ENCODE measurements at regions not wholly inside any gene's neighbourhood (a gene's known extent, or its start where the extent isn't known, plus 50 kb on each side); places are given as distances from the start of the nearest gene placed in this dataset.
A peak's percentile ranks its signal among the peaks of the same experiment; 100 is the strongest.

- H3K4me1 ChIP-seq, result peaks cover 44% of the 10 kb centered on the region
- peak overlapping the region; percentile 94 for H3K27ac ChIP-seq (replicated peaks)
- H3K9me3 ChIP-seq (replicated peaks), result no peaks in the 10 kb centered on the region
- H3K4me3 ChIP-seq, result no peak overlapping the region
- DNase-seq, result peak; percentile 47
- no peaks in the 10 kb centered on the region for H3K36me3 ChIP-seq
- no peak for TF ChIP-seq CTCF (IDR thresholded peaks at IDR 0.05; ENCODE audit: borderline replicate concordance)
- H3K27me3 ChIP-seq (ENCODE audit: low read depth), result no peaks in the 10 kb centered on the region
- intact Hi-C loops (cut with micrococcal nuclease), result no loop called here
Measured at GRCh38 chr20:50389438-50389807, 120.8 kb upstream of the PTPN1 start.

- intact Hi-C loops (cut with micrococcal nuclease), result no loop called here
- no peaks in the 10 kb centered on the region for H3K27me3 ChIP-seq (ENCODE audit: low read depth)
- no peak overlapping the region for H3K4me3 ChIP-seq
- peak overlapping the region; percentile 94 for H3K27ac ChIP-seq (replicated peaks)
- no peak for TF ChIP-seq CTCF (IDR thresholded peaks at IDR 0.05; ENCODE audit: borderline replicate concordance)
- peaks cover 50% of the 10 kb centered on the region for H3K4me1 ChIP-seq
- no peak for DNase-seq
- no peaks in the 10 kb centered on the region for H3K9me3 ChIP-seq (replicated peaks)
- no peaks in the 10 kb centered on the region for H3K36me3 ChIP-seq
Measured at GRCh38 chr20:50389808-50390684, 120.1 kb upstream of the PTPN1 start.

GRCh38 chr20:50390685-50391443, 119.3 kb upstream of the PTPN1 start:
- Histone ChIP-seq H3K27ac (replicated peaks) (peak overlapping the region; percentile 94), H3K27me3 (ENCODE audit: low read depth) (no peaks in the 10 kb centered on the region), H3K36me3 (no peaks in the 10 kb centered on the region), H3K9me3 (replicated peaks) (no peaks in the 10 kb centered on the region), H3K4me1 (peaks cover 57% of the 10 kb centered on the region), H3K4me3 (no peak overlapping the region)
- intact Hi-C loops (cut with micrococcal nuclease), result no loop called here
- no peak for DNase-seq
- TF ChIP-seq CTCF (IDR thresholded peaks at IDR 0.05; ENCODE audit: borderline replicate concordance), result no peak

- Histone ChIP-seq H3K27ac (replicated peaks) (peak overlapping the region; percentile 94), H3K4me3 (no peak overlapping the region), H3K4me1 (peaks cover 64% of the 10 kb centered on the region), H3K27me3 (ENCODE audit: low read depth) (no peaks in the 10 kb centered on the region), H3K36me3 (no peaks in the 10 kb centered on the region), H3K9me3 (replicated peaks) (no peaks in the 10 kb centered on the region)
- no peak for TF ChIP-seq CTCF (IDR thresholded peaks at IDR 0.05; ENCODE audit: borderline replicate concordance)
- DNase-seq, result no peak
- intact Hi-C loops (cut with micrococcal nuclease), result no loop called here
Measured at GRCh38 chr20:50391444-50392137, 118.6 kb upstream of the PTPN1 start.

GRCh38 chr20:50392138-50392866, 117.9 kb upstream of the PTPN1 start:
- Histone ChIP-seq H3K4me3 (no peak overlapping the region), H3K9me3 (replicated peaks) (no peaks in the 10 kb centered on the region), H3K36me3 (no peaks in the 10 kb centered on the region), H3K27ac (replicated peaks) (peak overlapping the region; percentile 94), H3K4me1 (peaks cover 69% of the 10 kb centered on the region), H3K27me3 (ENCODE audit: low read depth) (no peaks in the 10 kb centered on the region)
- intact Hi-C loops (cut with micrococcal nuclease), result no loop called here
- DNase-seq, result no peak
- TF ChIP-seq CTCF (IDR thresholded peaks at IDR 0.05; ENCODE audit: borderline replicate concordance), result no peak

Measured in left ventricle myocardium inferior (tissue), 1 donor.